ENCODE measurements at regions not wholly inside any gene's neighbourhood (a gene's known extent, or its start where the extent isn't known, plus 50 kb on each side); places are given as distances from the start of the nearest gene placed in this dataset.

DNA sequence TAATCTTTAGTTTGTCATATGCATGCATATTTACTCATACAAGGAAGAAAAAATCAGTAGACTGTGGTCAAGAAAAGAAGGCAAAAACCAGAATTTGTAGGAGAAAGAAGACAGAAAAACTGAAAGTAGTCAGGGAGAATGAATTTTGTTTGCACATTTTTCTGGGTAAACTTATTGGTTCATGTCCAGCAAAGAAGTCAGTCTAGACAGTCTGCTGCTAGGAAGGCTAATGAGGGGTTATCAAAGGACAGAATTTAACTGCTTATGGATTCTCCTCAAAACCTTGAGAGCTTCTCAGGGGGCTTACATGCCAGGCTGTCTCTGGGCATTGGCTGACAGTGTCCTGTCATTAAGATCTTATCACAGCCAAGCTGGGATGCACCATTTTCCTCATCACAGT lies 293.9 kb downstream of the RPAP3 start:
- no peak overlapping the region for H3K27ac Mint-ChIP-seq
- TF ChIP-seq, protein P1, sequence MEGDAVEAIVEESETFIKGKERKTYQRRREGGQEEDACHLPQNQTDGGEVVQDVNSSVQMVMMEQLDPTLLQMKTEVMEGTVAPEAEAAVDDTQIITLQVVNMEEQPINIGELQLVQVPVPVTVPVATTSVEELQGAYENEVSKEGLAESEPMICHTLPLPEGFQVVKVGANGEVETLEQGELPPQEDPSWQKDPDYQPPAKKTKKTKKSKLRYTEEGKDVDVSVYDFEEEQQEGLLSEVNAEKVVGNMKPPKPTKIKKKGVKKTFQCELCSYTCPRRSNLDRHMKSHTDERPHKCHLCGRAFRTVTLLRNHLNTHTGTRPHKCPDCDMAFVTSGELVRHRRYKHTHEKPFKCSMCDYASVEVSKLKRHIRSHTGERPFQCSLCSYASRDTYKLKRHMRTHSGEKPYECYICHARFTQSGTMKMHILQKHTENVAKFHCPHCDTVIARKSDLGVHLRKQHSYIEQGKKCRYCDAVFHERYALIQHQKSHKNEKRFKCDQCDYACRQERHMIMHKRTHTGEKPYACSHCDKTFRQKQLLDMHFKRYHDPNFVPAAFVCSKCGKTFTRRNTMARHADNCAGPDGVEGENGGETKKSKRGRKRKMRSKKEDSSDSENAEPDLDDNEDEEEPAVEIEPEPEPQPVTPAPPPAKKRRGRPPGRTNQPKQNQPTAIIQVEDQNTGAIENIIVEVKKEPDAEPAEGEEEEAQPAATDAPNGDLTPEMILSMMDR (conservative IDR thresholded peaks at IDR 0.05): no peak
- no peak overlapping the region for H3K27ac ChIP-seq (ENCODE audit: low read depth, low read length)

DNA sequence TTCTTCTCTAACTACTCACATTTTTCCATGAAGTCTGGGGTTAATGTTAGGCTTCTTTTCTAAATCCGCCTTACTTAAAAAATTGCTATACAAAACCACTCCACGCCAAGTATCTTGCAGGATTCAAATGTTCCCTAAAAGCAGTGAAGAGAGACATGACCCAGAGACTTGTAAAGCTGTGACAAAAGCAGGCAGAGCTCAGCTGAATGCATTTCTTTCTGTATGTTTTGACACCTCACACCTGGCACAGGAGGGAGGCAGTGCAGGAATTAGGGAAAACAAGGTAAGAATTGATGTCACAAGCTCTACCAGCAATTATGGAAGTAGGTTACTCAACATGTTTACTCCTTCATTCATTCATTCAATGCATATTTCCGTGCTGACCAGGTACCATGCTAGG lies 295.0 kb downstream of the RPAP3 start:
- Mint-ChIP-seq H3K36me3 (ENCODE audit: low read depth) (no peaks in the 10 kb centered on the region), H3K4me1 (no peaks in the 10 kb centered on the region), H3K27me3 (ENCODE audit: insufficient read depth) (no peaks in the 10 kb centered on the region), H3K27ac (no peak overlapping the region), H3K9me3 (peaks cover under 1% of the 10 kb centered on the region), H3K4me3 (no peak overlapping the region)
- Histone ChIP-seq H3K9me3 (ENCODE audit: control insufficient read depth, low read length) (no peaks in the 10 kb centered on the region), H3K27me3 (ENCODE audit: control insufficient read depth, insufficient read depth, low read length, poor library complexity, severe bottlenecking) (no peaks in the 10 kb centered on the region), H3K27ac (ENCODE audit: low read depth, low read length) (no peak overlapping the region), H3K36me3 (ENCODE audit: control insufficient read depth, insufficient read depth, low read length) (no peaks in the 10 kb centered on the region), H3K4me1 (ENCODE audit: control insufficient read depth, insufficient read depth, low read length) (no peaks in the 10 kb centered on the region), H3K9ac (ENCODE audit: extremely low read depth, low read length, poor library complexity, severe bottlenecking) (no peak overlapping the region), H3K4me3 (ENCODE audit: low read length) (no peak overlapping the region)
- DNase-seq: no peak
- WGBS, 2 experiments (ENCODE audit: insufficient coverage in 1 of 2, insufficient read length in 1 of 2): 89 to 100% methylated on average over 1 to 3 of the region's 3 CpGs
- TF ChIP-seq, protein P1 (conservative IDR thresholded peaks at IDR 0.05): no peak

More for the DNA sequence above, 293.9 kb downstream of the RPAP3 start:
- Mint-ChIP-seq H3K27me3 (ENCODE audit: insufficient read depth) (no peaks in the 10 kb centered on the region), H3K4me1 (no peaks in the 10 kb centered on the region), H3K9me3 (no peaks in the 10 kb centered on the region), H3K4me3 (no peak overlapping the region), H3K36me3 (ENCODE audit: low read depth) (no peaks in the 10 kb centered on the region)
- H3K9me3 ChIP-seq (ENCODE audit: control insufficient read depth, low read length): no peaks in the 10 kb centered on the region
- H3K4me3 ChIP-seq (ENCODE audit: low read length): no peak overlapping the region
- no peaks in the 10 kb centered on the region for H3K36me3 ChIP-seq (ENCODE audit: control insufficient read depth, insufficient read depth, low read length)
- no peak overlapping the region for H3K9ac ChIP-seq (ENCODE audit: extremely low read depth, low read length, poor library complexity, severe bottlenecking)
- DNase-seq: no peak
- no peaks in the 10 kb centered on the region for H3K4me1 ChIP-seq (ENCODE audit: control insufficient read depth, insufficient read depth, low read length)
- no peaks in the 10 kb centered on the region for H3K27me3 ChIP-seq (ENCODE audit: control insufficient read depth, insufficient read depth, low read length, poor library complexity, severe bottlenecking)

DNA sequence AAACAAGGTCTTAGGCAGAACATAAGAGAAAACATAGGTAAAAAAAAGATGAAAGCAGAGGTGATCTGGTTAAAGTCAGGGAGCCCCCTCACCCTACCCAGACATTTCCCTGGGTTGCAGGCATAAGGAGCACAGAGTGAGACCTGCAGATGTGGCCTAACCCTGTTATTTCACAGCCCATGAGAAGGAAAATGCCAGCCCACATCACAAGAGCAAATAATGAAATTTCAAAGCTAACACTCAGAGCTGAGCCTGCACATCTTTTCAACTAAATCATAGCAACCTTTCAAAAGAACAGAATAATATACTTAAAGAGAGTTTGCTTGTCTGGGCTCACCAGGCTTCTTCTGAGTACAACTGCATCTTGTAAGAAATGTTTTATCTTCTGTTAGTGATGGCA lies 295.4 kb downstream of the RPAP3 start:
- H3K36me3 ChIP-seq (ENCODE audit: control insufficient read depth, insufficient read depth, low read length): no peaks in the 10 kb centered on the region
- TF ChIP-seq, protein P1 (conservative IDR thresholded peaks at IDR 0.05): no peak
- H3K4me1 Mint-ChIP-seq: no peaks in the 10 kb centered on the region
- no peaks in the 10 kb centered on the region for H3K4me1 ChIP-seq (ENCODE audit: control insufficient read depth, insufficient read depth, low read length)
- peaks cover 2% of the 10 kb centered on the region for H3K9me3 Mint-ChIP-seq
- H3K9ac ChIP-seq (ENCODE audit: extremely low read depth, low read length, poor library complexity, severe bottlenecking): no peak overlapping the region
- no peaks in the 10 kb centered on the region for H3K36me3 Mint-ChIP-seq (ENCODE audit: low read depth)
- no peak for DNase-seq
- H3K27me3 Mint-ChIP-seq (ENCODE audit: insufficient read depth): no peaks in the 10 kb centered on the region
- H3K27me3 ChIP-seq (ENCODE audit: control insufficient read depth, insufficient read depth, low read length, poor library complexity, severe bottlenecking): no peaks in the 10 kb centered on the region
- no peak overlapping the region for H3K4me3 Mint-ChIP-seq
- H3K27ac ChIP-seq (ENCODE audit: low read depth, low read length): no peak overlapping the region
- H3K9me3 ChIP-seq (ENCODE audit: control insufficient read depth, low read length): no peaks in the 10 kb centered on the region
- no peak overlapping the region for H3K4me3 ChIP-seq (ENCODE audit: low read length)
- no peak overlapping the region for H3K27ac Mint-ChIP-seq

All from endodermal cell (in vitro differentiated cells).